HepG2 (cell line): ENCODE measurements at regions not wholly inside any gene's neighbourhood (a gene's known extent, or its start where the extent isn't known, plus 50 kb on each side); places are given as distances from the start of the nearest gene placed in this dataset.

Source experiments
- ATAC-seq: fragments of 200-7000 bp; cut with Tn5 transposase; 3 replicates; pipeline ENCODE4 v1.9.1; 2020; ENCODE audit warnings: mild to moderate bottlenecking, moderate library complexity
- BruUV-seq: library from RNA; stranded (reverse); fragments of 400-500 nt; replicated peaks from 2 replicates; lab custom pipeline; 2021; lab: Mats Ljungman, UMichigan
- CTCF ChIA-PET: fragments of 300-600 bp; formaldehyde crosslinking; extraction: SDS; loops from one replicate; lab custom pipeline; 2021; ENCODE audit warnings: low total read pairs, inconsistent platforms, low intra/inter-chr PET ratio; lab: Yijun Ruan, JAX
- POLR2A ChIA-PET: fragments of 350-600 bp; sonication (Branson Sonifier 250); formaldehyde crosslinking; loops from one replicate; lab custom pipeline; 2020; ENCODE audit warnings: antibody characterized with exemption, inconsistent platforms; lab: Yijun Ruan, JAX
- DNase-seq: peaks from one replicate; pipeline ENCODE4 v3.0.0-alpha.2; 2015; ENCODE audit warnings: low spot score
- FAIRE-seq: peaks from 3 replicates; lab custom pipeline; 2011; peaks lifted over from hg19 to GRCh38; lab: Jason Lieb, UNC
- H2AFZ ChIP-seq: one replicate; pipeline ENCODE4 v1.6.1; 2011; ENCODE audit warnings: low read length, inconsistent platforms
- H3K27ac ChIP-seq: fragments of 300-600 bp; 3 replicates; pipeline ENCODE4 v1.8.0; 2011; ENCODE audit warnings: mixed run types, mild to moderate bottlenecking, mixed read lengths, low read length, inconsistent platforms; ENCODE audit not compliant: insufficient read depth; ENCODE audit errors: extremely low read length
- H3K27me3 ChIP-seq, 2 experiments: fragments of 200-600 bp in 1 of 2; 2 replicates in 1 of 2; 3 replicates in 1 of 2; pipeline versions ENCODE4 v1.6.0 to v1.8.0; 2011; ENCODE audit warnings: low read length in 2 of 2, mild to moderate bottlenecking in 2 of 2, moderate library complexity in 2 of 2, inconsistent platforms in 1 of 2; ENCODE audit not compliant: insufficient read depth in 2 of 2, control insufficient read depth in 1 of 2
- H3K36me3 ChIP-seq, 2 experiments: fragments of 200-600 bp in 1 of 2; replicated peaks in 1 of 2; 2 replicates in 1 of 2; 3 replicates in 1 of 2; pipeline versions ENCODE4 v1.5.1 to v1.8.0; 2011; ENCODE audit warnings: low read length in 2 of 2, inconsistent platforms in 1 of 2; ENCODE audit not compliant: insufficient read depth in 2 of 2, control insufficient read depth in 1 of 2
- H3K4me1 ChIP-seq: 2 replicates; pipeline ENCODE4 v1.5.1; 2012; ENCODE audit warnings: low read length, inconsistent platforms; ENCODE audit not compliant: insufficient read depth
- H3K4me2 ChIP-seq: 2 replicates; pipeline ENCODE4 v1.6.0; 2011; ENCODE audit warnings: low read depth, low read length, inconsistent platforms
- H3K4me3 ChIP-seq, 3 experiments: fragments of 200-600 bp in 1 of 3; sonication (generic), shearing (Covaris generic) in 1 of 3; replicated peaks in 1 of 3; 2 replicates each; pipeline ENCODE4 v1.5.1; 2011 to 2016; ENCODE audit warnings: low read length in 3 of 3, inconsistent platforms in 2 of 3, low read depth in 2 of 3, mild to moderate bottlenecking in 2 of 3, control low read depth in 1 of 3, mixed read lengths in 1 of 3; ENCODE audit not compliant: insufficient read depth in 1 of 3
- H3K79me2 ChIP-seq: one replicate; pipeline ENCODE4 v1.6.1; 2011; ENCODE audit warnings: low read length, inconsistent platforms; ENCODE audit not compliant: insufficient read depth
- H3K9ac ChIP-seq: 2 replicates; pipeline ENCODE4 v1.6.0; 2011; ENCODE audit warnings: mild to moderate bottlenecking, low read depth, low read length, inconsistent platforms; ENCODE audit not compliant: insufficient read depth
- H3K9me3 ChIP-seq: 2 replicates; pipeline ENCODE4 v1.5.1; 2012; ENCODE audit warnings: mild to moderate bottlenecking, low read length
- H4K20me1 ChIP-seq: 2 replicates; pipeline ENCODE4 v1.6.0; 2011; ENCODE audit warnings: inconsistent platforms, mild to moderate bottlenecking, low read length, moderate library complexity; ENCODE audit not compliant: insufficient read depth
- ATF7-NPFF ChIP-seq: sonication (generic); formaldehyde crosslinking; IDR thresholded peaks from 2 replicates; pipeline ENCODE4 v1.8.1; 2023; ENCODE audit warnings: mild to moderate bottlenecking, low read depth, missing genetic modification reagents, moderate library complexity
- MATR3 ChIP-seq: sonication (generic); formaldehyde crosslinking; IDR thresholded peaks from 2 replicates; pipeline ENCODE4 v1.4.0; 2020; ENCODE audit warnings: missing genetic modification reagents
- MED13 ChIP-seq: sonication (generic); formaldehyde crosslinking; IDR thresholded peaks from 2 replicates; pipeline ENCODE4 v1.5.0; 2020; ENCODE audit warnings: missing genetic modification reagents
- NFYB ChIP-seq: sonication (generic); formaldehyde crosslinking; IDR thresholded peaks from 2 replicates; pipeline ENCODE4 v1.4.0; 2020; ENCODE audit warnings: missing genetic modification reagents
- SALL2 ChIP-seq: sonication (generic); formaldehyde crosslinking; IDR thresholded peaks from 2 replicates; pipeline ENCODE4 v1.8.1; 2023; ENCODE audit warnings: mild to moderate bottlenecking, missing genetic modification reagents, inconsistent platforms
- SRF ChIP-seq: IDR thresholded peaks from 2 replicates; pipeline ENCODE4 v1.6.1; 2011; ENCODE audit warnings: mild to moderate bottlenecking, low read depth, low read length, moderate library complexity
- SRSF1 ChIP-seq: fragments of 200-400 bp; formaldehyde crosslinking; optimal IDR thresholded peaks from 2 replicates; pipeline ENCODE3; 2017; ENCODE audit warnings: mild to moderate bottlenecking, low read depth, low read length, moderate library complexity
- ZBTB37 ChIP-seq: sonication (generic); formaldehyde crosslinking; IDR thresholded peaks from 2 replicates; pipeline ENCODE4 v1.4.0; 2020; ENCODE audit warnings: mild to moderate bottlenecking, missing genetic modification reagents
- ZFP37 ChIP-seq: sonication (generic); formaldehyde crosslinking; IDR thresholded peaks from 2 replicates; pipeline ENCODE4 v1.4.0; 2020; ENCODE audit warnings: missing genetic modification reagents, borderline replicate concordance
- ZMAT3 ChIP-seq: sonication (generic); formaldehyde crosslinking; conservative IDR thresholded peaks from 2 replicates; pipeline ENCODE4 v1.7.0; 2021; ENCODE audit warnings: missing genetic modification reagents
- ZNF597 ChIP-seq: sonication (generic); formaldehyde crosslinking; IDR thresholded peaks from 2 replicates; pipeline ENCODE4 v1.5.0; 2020; ENCODE audit warnings: missing genetic modification reagents
- ZNF780A ChIP-seq: sonication (generic); formaldehyde crosslinking; IDR thresholded peaks from 2 replicates; pipeline ENCODE4 v1.8.0; 2022; ENCODE audit warnings: mild to moderate bottlenecking, missing genetic modification reagents, moderate library complexity
- ZNF790 ChIP-seq: sonication (generic); formaldehyde crosslinking; IDR thresholded peaks from 2 replicates; pipeline ENCODE4 v1.8.0; 2022; ENCODE audit warnings: missing genetic modification reagents, mild to moderate bottlenecking, borderline replicate concordance
- ZNF816 ChIP-seq: sonication (generic); formaldehyde crosslinking; IDR thresholded peaks from 2 replicates; pipeline ENCODE4 v1.8.0; 2022; ENCODE audit warnings: missing genetic modification reagents, mild to moderate bottlenecking, borderline replicate concordance
- ZSCAN9 ChIP-seq: IDR thresholded peaks from 2 replicates; pipeline ENCODE4 v1.6.1; 2016; ENCODE audit warnings: borderline replicate concordance
- WGBS: methylation state at CpG from one replicate; pipeline ENCODE4 v1.1.6; 2017; ENCODE audit warnings: low lambda C conversion rate; 5-methylcytosine and 5-hydroxymethylcytosine counted together
- in situ Hi-C: cut with HindIII; loops from 2 replicates; pipeline ENCODE4 v1.10.0; 2017; ENCODE audit warnings: low pct_unique_long_range_greater_than_20kb; ENCODE audit not compliant: extremely low pct_ligation_motif_present
- intact Hi-C: fragments of 100-400 bp; cut with micrococcal nuclease; formaldehyde crosslinking; loops from one replicate; pipeline ENCODE4 v1.10.0; 2022; ENCODE audit not compliant: unreplicated experiment
- TF ChIP-seq, protein P1 (sequence below): sonication (generic); formaldehyde crosslinking; IDR thresholded peaks from 2 replicates; pipeline ENCODE4 v1.8.0; 2022; ENCODE audit warnings: missing genetic modification reagents, low read depth, mild to moderate bottlenecking, borderline replicate concordance
- TF ChIP-seq, protein P2 (sequence below): sonication (generic); formaldehyde crosslinking; IDR thresholded peaks from 2 replicates; pipeline ENCODE4 v1.4.0; 2020; ENCODE audit warnings: missing genetic modification reagents
- TF ChIP-seq, protein P3 (sequence below): sonication (generic); formaldehyde crosslinking; IDR thresholded peaks from 2 replicates; pipeline ENCODE4 v1.5.0; 2020; ENCODE audit warnings: mild to moderate bottlenecking, missing genetic modification reagents

GRCh38 chr4:33126002-33126401, 2405.8 kb downstream of the PCDH7 start:
- in situ Hi-C loops: no loop called here
- BruUV-seq: no TSS peak

More at GRCh38 chr4:33126002-33126401, 2405.8 kb downstream of the PCDH7 start:
- H3K27ac ChIP-seq: no peak overlapping the region
- no peak overlapping the region for H3K4me3 ChIP-seq
- no peaks in the 10 kb centered on the region for H3K4me1 ChIP-seq
- H3K4me2 ChIP-seq: no peak overlapping the region
- ATAC-seq (no peak), FAIRE-seq (no peak), DNase-seq (no peak)
- ChIA-PET POLR2A (no interaction called here), CTCF (no interaction called here)
- no peaks in the 10 kb centered on the region for H4K20me1 ChIP-seq
- H3K36me3 ChIP-seq: no peaks in the 10 kb centered on the region
- peaks cover 28% of the 10 kb centered on the region for H3K9me3 ChIP-seq
- 3% methylated on average over 1 of the region's 1 CpG for WGBS
- no peaks in the 10 kb centered on the region for H3K79me2 ChIP-seq
- intact Hi-C loops: no loop called here
- no peak overlapping the region for H2AFZ ChIP-seq
- no peaks in the 10 kb centered on the region for H3K27me3 ChIP-seq
- H3K9ac ChIP-seq: no peak overlapping the region
- no peak for TF ChIP-seq SRF
- TF ChIP-seq ZSCAN9: no peak
- no peak for TF ChIP-seq MATR3
- TF ChIP-seq, protein P1, sequence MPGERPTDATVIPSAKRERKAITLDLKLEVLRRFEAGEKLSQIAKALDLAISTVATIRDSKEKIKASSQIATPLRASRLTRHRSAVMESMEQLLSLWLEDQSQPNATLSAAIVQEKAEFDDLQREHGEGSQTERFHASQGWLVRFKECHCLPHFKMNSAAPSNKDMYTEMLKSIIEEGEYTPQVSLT (CRISPR knock-in tag): no peak
- TF ChIP-seq ZFP37: no peak
- no peak for TF ChIP-seq MED13
- TF ChIP-seq ZNF790: no peak
- TF ChIP-seq SRSF1: no peak
- no peak for TF ChIP-seq ZBTB37 (CRISPR knock-in tag)
- TF ChIP-seq ZNF780A (CRISPR knock-in tag): no peak
- TF ChIP-seq, protein P2, sequence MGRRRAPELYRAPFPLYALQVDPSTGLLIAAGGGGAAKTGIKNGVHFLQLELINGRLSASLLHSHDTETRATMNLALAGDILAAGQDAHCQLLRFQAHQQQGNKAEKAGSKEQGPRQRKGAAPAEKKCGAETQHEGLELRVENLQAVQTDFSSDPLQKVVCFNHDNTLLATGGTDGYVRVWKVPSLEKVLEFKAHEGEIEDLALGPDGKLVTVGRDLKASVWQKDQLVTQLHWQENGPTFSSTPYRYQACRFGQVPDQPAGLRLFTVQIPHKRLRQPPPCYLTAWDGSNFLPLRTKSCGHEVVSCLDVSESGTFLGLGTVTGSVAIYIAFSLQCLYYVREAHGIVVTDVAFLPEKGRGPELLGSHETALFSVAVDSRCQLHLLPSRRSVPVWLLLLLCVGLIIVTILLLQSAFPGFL: no peak
- no peak for TF ChIP-seq ATF7-NPFF
- no peak for TF ChIP-seq ZNF597 (CRISPR knock-in tag)
- TF ChIP-seq, protein P3, sequence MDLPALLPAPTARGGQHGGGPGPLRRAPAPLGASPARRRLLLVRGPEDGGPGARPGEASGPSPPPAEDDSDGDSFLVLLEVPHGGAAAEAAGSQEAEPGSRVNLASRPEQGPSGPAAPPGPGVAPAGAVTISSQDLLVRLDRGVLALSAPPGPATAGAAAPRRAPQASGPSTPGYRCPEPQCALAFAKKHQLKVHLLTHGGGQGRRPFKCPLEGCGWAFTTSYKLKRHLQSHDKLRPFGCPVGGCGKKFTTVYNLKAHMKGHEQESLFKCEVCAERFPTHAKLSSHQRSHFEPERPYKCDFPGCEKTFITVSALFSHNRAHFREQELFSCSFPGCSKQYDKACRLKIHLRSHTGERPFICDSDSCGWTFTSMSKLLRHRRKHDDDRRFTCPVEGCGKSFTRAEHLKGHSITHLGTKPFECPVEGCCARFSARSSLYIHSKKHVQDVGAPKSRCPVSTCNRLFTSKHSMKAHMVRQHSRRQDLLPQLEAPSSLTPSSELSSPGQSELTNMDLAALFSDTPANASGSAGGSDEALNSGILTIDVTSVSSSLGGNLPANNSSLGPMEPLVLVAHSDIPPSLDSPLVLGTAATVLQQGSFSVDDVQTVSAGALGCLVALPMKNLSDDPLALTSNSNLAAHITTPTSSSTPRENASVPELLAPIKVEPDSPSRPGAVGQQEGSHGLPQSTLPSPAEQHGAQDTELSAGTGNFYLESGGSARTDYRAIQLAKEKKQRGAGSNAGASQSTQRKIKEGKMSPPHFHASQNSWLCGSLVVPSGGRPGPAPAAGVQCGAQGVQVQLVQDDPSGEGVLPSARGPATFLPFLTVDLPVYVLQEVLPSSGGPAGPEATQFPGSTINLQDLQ (CRISPR knock-in tag): no peak
- TF ChIP-seq NFYB (CRISPR knock-in tag): no peak
- no peak for TF ChIP-seq ZNF816
- no peak for TF ChIP-seq ZMAT3 (CRISPR knock-in tag)
- TF ChIP-seq SALL2 (CRISPR knock-in tag): no peak
